Ovary (tissue), 7 donors: ENCODE measurements at regions not wholly inside any gene's neighbourhood (a gene's known extent, or its start where the extent isn't known, plus 50 kb on each side); places are given as distances from the start of the nearest gene placed in this dataset.

ENCODE experiments used
- DNase-seq, 5 donors: peaks; one replicate each; pipeline ENCODE4 v3.0.0-alpha.2; 2019 to 2020
- H3K27ac ChIP-seq, 2 donors: fragments of 200-600 bp; one replicate each; pipeline versions ENCODE4 v1.5.1 to v1.8.0; 2019 to 2022
- H3K27me3 ChIP-seq: fragments of 200-600 bp; one replicate; pipeline ENCODE4 v1.8.0; 2022
- H3K36me3 ChIP-seq: fragments of 200-600 bp; sonication (generic); one replicate; pipeline ENCODE4 v1.5.1; 2019
- H3K4me1 ChIP-seq: one replicate; pipeline ENCODE4 v1.8.1; 2013; ENCODE audit warnings: mild to moderate bottlenecking, moderate library complexity; ENCODE audit not compliant: insufficient read depth
- H3K4me3 ChIP-seq: fragments of 200-600 bp; sonication (generic); one replicate; pipeline ENCODE4 v1.5.1; 2017
- H3K9me3 ChIP-seq, 2 donors: fragments of 200-600 bp in 1 of 2; sonication (generic) in 1 of 2; one replicate each; pipeline versions ENCODE4 v1.5.1 to v1.8.1; 2013 to 2019; ENCODE audit warnings: mild to moderate bottlenecking in 1 of 2, moderate library complexity in 1 of 2
- EP300 ChIP-seq: sonication (generic); formaldehyde crosslinking; IDR thresholded peaks from one replicate; pipeline ENCODE4 v1.6.1; 2017; ENCODE audit warnings: antibody characterized with exemption
- POLR2A ChIP-seq: fragments of 450-650 bp; IDR thresholded peaks from one replicate; pipeline ENCODE4 v1.6.1; 2017; ENCODE audit warnings: antibody characterized with exemption, mild to moderate bottlenecking, moderate library complexity
- WGBS, 3 donors: extraction: QIAGEN DNeasy Blood & Tissue Kit in 1 of 3; methylation state at CpG; one replicate each; pipeline versions ENCODE4 v1.1.5 to v1.1.7; 2013 to 2017; 5-methylcytosine and 5-hydroxymethylcytosine counted together
- intact Hi-C, 4 donors: fragments of 100-400 bp; cut with DNase I; formaldehyde crosslinking; loops; one replicate each; pipeline versions ENCODE4 v1.11.0 to v1.15.1; 2022 to 2023
- TF ChIP-seq, protein P1 (sequence below), 3 donors: fragments of 450-650 bp in 2 of 3; fragments of 200-600 bp in 1 of 3; IDR thresholded peaks; one replicate each; pipeline versions ENCODE4 v1.5.1 to v1.8.0; 2016 to 2022; ENCODE audit warnings: antibody characterized with exemption in 3 of 3, mild to moderate bottlenecking in 1 of 3
- donor health status: DM: no; HTN: no; CAD: no; lungs with moderate emphysema.
- donor health status: DM: no; HTN: no; CAD: no.
- donor health status: Bipolar disorder and iron deficiency.
- donor health status: DM: no; HTN: no; CAD: no.
- donor health status: DM: yes; HTN: yes; CAD: no.

GRCh38 chr1:192065087-192065486, 93.2 kb upstream of the RGS18 start:
- H3K4me3 ChIP-seq: no peak overlapping the region
- no peaks in the 10 kb centered on the region for H3K36me3 ChIP-seq
- H3K9me3 ChIP-seq: no peaks in the 10 kb centered on the region
- no peaks in the 10 kb centered on the region for H3K27me3 ChIP-seq
- TF ChIP-seq, protein P1, sequence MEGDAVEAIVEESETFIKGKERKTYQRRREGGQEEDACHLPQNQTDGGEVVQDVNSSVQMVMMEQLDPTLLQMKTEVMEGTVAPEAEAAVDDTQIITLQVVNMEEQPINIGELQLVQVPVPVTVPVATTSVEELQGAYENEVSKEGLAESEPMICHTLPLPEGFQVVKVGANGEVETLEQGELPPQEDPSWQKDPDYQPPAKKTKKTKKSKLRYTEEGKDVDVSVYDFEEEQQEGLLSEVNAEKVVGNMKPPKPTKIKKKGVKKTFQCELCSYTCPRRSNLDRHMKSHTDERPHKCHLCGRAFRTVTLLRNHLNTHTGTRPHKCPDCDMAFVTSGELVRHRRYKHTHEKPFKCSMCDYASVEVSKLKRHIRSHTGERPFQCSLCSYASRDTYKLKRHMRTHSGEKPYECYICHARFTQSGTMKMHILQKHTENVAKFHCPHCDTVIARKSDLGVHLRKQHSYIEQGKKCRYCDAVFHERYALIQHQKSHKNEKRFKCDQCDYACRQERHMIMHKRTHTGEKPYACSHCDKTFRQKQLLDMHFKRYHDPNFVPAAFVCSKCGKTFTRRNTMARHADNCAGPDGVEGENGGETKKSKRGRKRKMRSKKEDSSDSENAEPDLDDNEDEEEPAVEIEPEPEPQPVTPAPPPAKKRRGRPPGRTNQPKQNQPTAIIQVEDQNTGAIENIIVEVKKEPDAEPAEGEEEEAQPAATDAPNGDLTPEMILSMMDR (IDR thresholded peaks at IDR 0.05): no peak
- TF ChIP-seq POLR2A: no peak
- no peak for DNase-seq
- no peaks in the 10 kb centered on the region for H3K4me1 ChIP-seq
- intact Hi-C loops: no loop called here
- no peak overlapping the region for H3K27ac ChIP-seq
- 74 to 83% (median 76%) methylated on average over 3 of the region's 3 CpGs for WGBS, 3 donors

- H3K27me3 ChIP-seq: no peaks in the 10 kb centered on the region
- H3K4me1 ChIP-seq: no peaks in the 10 kb centered on the region
- intact Hi-C loops: no loop called here
- 77 to 85% (median 79%) methylated on average over 4 of the region's 4 CpGs for WGBS, 3 donors
- TF ChIP-seq EP300 (no peak), POLR2A (no peak)
- TF ChIP-seq, protein P1 (IDR thresholded peaks at IDR 0.05): no peak
- no peak for DNase-seq
- H3K9me3 ChIP-seq: no peaks in the 10 kb centered on the region
- no peak overlapping the region for H3K4me3 ChIP-seq
- H3K36me3 ChIP-seq: no peaks in the 10 kb centered on the region
- no peak overlapping the region for H3K27ac ChIP-seq
These were observed 92.1 kb upstream of the RGS18 start for GRCh38 chr1:192066202-192066601.

- DNase-seq: no peak
- intact Hi-C loops: no loop called here
- TF ChIP-seq EP300: no peak
These were observed 90.9 kb upstream of the RGS18 start for GRCh38 chr1:192067360-192067759.

GRCh38 chr1:192070213-192070612, 88.0 kb upstream of the RGS18 start:
- Histone ChIP-seq H3K27me3 (no peaks in the 10 kb centered on the region), H3K4me1 (no peaks in the 10 kb centered on the region), H3K4me3 (no peak overlapping the region), H3K27ac (no peak overlapping the region), H3K36me3 (no peaks in the 10 kb centered on the region), H3K9me3 (no peaks in the 10 kb centered on the region)
- 89 to 94% (median 94%) methylated on average over 2 of the region's 2 CpGs for WGBS, 3 donors
- TF ChIP-seq, protein P1 (IDR thresholded peaks at IDR 0.05): no peak
- TF ChIP-seq EP300: no peak
- TF ChIP-seq POLR2A: no peak
- intact Hi-C loops: no loop called here
- no peak for DNase-seq

More at GRCh38 chr1:192067360-192067759, 90.9 kb upstream of the RGS18 start:
- 53 to 61% (median 56%) methylated on average over 3 of the region's 3 CpGs for WGBS, 3 donors
- H3K27me3 ChIP-seq: no peaks in the 10 kb centered on the region
- H3K4me3 ChIP-seq: no peak overlapping the region
- H3K27ac ChIP-seq: no peak overlapping the region
- H3K4me1 ChIP-seq: no peaks in the 10 kb centered on the region
- H3K36me3 ChIP-seq: no peaks in the 10 kb centered on the region
- no peaks in the 10 kb centered on the region for H3K9me3 ChIP-seq

DNA sequence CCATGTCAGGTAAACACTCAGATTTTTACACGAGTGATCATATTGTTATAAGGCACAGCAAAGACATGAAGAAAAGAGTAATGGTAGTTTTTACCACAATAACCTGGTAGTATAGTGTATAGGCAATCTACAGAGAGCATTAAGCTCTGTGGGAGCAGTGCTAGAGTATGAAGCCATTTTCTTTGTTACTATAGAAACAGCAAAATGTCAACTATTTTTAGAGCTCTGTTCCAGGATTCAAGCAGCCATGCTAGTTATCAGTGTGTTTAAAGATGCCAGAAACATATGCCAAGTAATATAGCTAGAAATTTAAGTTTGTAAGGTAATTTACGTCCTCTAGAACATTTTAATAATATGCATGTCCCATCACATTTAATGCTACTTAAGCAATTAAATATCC, 77.6 kb upstream of the RGS18 start:
- intact Hi-C loops: no loop called here
- WGBS, 3 donors: 65 to 74% (median 71%) methylated on average over 2 of the region's 2 CpGs

More for the DNA sequence above, 77.6 kb upstream of the RGS18 start:
- TF ChIP-seq, protein P1 (IDR thresholded peaks at IDR 0.05): no peak
- no peak for TF ChIP-seq EP300
- no peak for TF ChIP-seq POLR2A
- H3K27ac ChIP-seq: no peak overlapping the region
- H3K27me3 ChIP-seq: no peaks in the 10 kb centered on the region
- H3K9me3 ChIP-seq: no peaks in the 10 kb centered on the region
- H3K4me1 ChIP-seq: no peaks in the 10 kb centered on the region
- H3K4me3 ChIP-seq: no peak overlapping the region
- DNase-seq: no peak
- H3K36me3 ChIP-seq: no peaks in the 10 kb centered on the region
